GM12874 (cell line): ENCODE measurements at regions not wholly inside any gene's neighbourhood (a gene's known extent, or its start where the extent isn't known, plus 50 kb on each side); places are given as distances from the start of the nearest gene placed in this dataset.

Experiments
- CTCF ChIP-seq: IDR thresholded peaks from 2 replicates; pipeline ENCODE4 v1.5.1; 2011; ENCODE audit warnings: low read depth, mild to moderate bottlenecking, control low read depth, low read length, moderate library complexity; ENCODE audit not compliant: insufficient read depth

GRCh38 chr2:21301871-21302455 lies 178.2 kb downstream of the TDRD15 start:
- no peak for TF ChIP-seq CTCF

GRCh38 chr2:21303876-21304275 lies 180.1 kb downstream of the TDRD15 start:
- no peak for TF ChIP-seq CTCF

GRCh38 chr2:21305581-21305980 lies 181.8 kb downstream of the TDRD15 start:
- TF ChIP-seq CTCF, result no peak

- TF ChIP-seq CTCF, result no peak
These were observed 182.5 kb downstream of the TDRD15 start for GRCh38 chr2:21306235-21306634.

GRCh38 chr2:21307037-21307436 lies 183.3 kb downstream of the TDRD15 start:
- TF ChIP-seq CTCF, result no peak

GRCh38 chr2:21310493-21310892 lies 186.7 kb downstream of the TDRD15 start:
- no peak for TF ChIP-seq CTCF

GRCh38 chr2:21314322-21314835 lies 190.6 kb downstream of the TDRD15 start:
- no peak for TF ChIP-seq CTCF
